OCI-LY1 (cell line): ENCODE measurements at regions not wholly inside any gene's neighbourhood (a gene's known extent, or its start where the extent isn't known, plus 50 kb on each side); places are given as distances from the start of the nearest gene placed in this dataset.

Source experiments
- EZH2 ChIP-seq: fragments of 200-600 bp; sonication (generic), shearing (Covaris generic); IDR thresholded peaks from 2 replicates; pipeline ENCODE4 v1.8.0; 2017; ENCODE audit warnings: borderline replicate concordance, mixed run types, mild to moderate bottlenecking, antibody characterized with exemption, low read length, moderate library complexity, mixed read lengths
- TF ChIP-seq, protein P1 (sequence below): fragments of 200-600 bp; sonication (generic), shearing (Covaris generic); IDR thresholded peaks from 2 replicates; pipeline ENCODE4 v1.5.1; 2017; ENCODE audit warnings: mild to moderate bottlenecking, antibody characterized with exemption, low read length, moderate library complexity, mixed read lengths

DNA sequence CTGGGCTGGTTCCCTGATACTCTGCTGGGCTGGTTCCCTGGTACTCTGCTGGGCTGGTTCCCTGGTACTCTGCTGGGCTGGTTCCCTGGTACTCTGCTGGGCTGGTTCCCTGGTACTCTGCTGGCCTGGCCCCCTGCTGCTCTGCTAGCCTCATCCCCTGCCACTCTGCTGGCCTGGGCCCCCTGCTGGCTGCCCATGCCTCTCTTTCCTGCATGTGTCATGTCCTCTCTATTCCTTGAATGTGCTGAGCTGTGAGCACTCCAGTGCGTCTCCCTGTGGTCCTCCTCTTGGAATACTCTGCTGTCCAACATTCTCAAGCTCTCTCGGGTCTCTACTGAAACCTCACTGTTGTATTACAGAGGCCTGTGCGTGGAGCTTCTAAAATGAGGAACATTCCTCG, 216.3 kb downstream of the RNF144A start:
- TF ChIP-seq, protein P1, sequence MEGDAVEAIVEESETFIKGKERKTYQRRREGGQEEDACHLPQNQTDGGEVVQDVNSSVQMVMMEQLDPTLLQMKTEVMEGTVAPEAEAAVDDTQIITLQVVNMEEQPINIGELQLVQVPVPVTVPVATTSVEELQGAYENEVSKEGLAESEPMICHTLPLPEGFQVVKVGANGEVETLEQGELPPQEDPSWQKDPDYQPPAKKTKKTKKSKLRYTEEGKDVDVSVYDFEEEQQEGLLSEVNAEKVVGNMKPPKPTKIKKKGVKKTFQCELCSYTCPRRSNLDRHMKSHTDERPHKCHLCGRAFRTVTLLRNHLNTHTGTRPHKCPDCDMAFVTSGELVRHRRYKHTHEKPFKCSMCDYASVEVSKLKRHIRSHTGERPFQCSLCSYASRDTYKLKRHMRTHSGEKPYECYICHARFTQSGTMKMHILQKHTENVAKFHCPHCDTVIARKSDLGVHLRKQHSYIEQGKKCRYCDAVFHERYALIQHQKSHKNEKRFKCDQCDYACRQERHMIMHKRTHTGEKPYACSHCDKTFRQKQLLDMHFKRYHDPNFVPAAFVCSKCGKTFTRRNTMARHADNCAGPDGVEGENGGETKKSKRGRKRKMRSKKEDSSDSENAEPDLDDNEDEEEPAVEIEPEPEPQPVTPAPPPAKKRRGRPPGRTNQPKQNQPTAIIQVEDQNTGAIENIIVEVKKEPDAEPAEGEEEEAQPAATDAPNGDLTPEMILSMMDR = no peak
- no peak for TF ChIP-seq EZH2
